ENCODE measurements at regions not wholly inside any gene's neighbourhood (a gene's known extent, or its start where the extent isn't known, plus 50 kb on each side); places are given as distances from the start of the nearest gene placed in this dataset.

GRCh38 chr7:119964788-119965542, 308.0 kb upstream of the KCND2 start:
- TF ChIP-seq CTCF (IDR thresholded peaks at IDR 0.05 in 4 of 5, conservative IDR thresholded peaks at IDR 0.05 in 1 of 5) (no peak), POLR2A (IDR thresholded peaks at IDR 0.05) (no peak)

All from gastrocnemius medialis (tissue), 4 donors.